GM12878 (cell line): ENCODE measurements at regions not wholly inside any gene's neighbourhood (a gene's known extent, or its start where the extent isn't known, plus 50 kb on each side); places are given as distances from the start of the nearest gene placed in this dataset.

ENCODE experiments used
- ATAC-seq: fragments of 200-7000 bp; cut with Tn5 transposase; 3 replicates; pipeline ENCODE4 v1.9.1; 2020; ENCODE audit warnings: mild to moderate bottlenecking, moderate library complexity
- BruUV-seq: library from RNA; stranded (reverse); fragments of 400-500 nt; replicated peaks from 2 replicates; lab custom pipeline; 2021; lab: Mats Ljungman, UMichigan
- CTCF ChIA-PET: fragments of 300-600 bp; sonication (Branson Sonifier 250); formaldehyde crosslinking; extraction: SDS; loops from one replicate; lab custom pipeline; 2021; ENCODE audit warnings: inconsistent platforms; lab: Yijun Ruan, JAX
- POLR2A ChIA-PET: fragments of 350-600 bp; formaldehyde crosslinking; extraction: SDS; loops from one replicate; lab custom pipeline; 2021; ENCODE audit warnings: inconsistent platforms; lab: Charles Lee
- RAD21 ChIA-PET: fragments of 300-600 bp; sonication (Branson Sonifier 250); formaldehyde crosslinking; loops from one replicate; lab custom pipeline; 2023; ENCODE audit warnings: antibody characterized with exemption; ENCODE audit not compliant: unreplicated experiment; lab: Charles Lee
- SMC1A ChIA-PET: fragments of 300-600 bp; sonication (Branson Sonifier 250); formaldehyde crosslinking; loops from one replicate; lab custom pipeline; 2023; ENCODE audit not compliant: unreplicated experiment, uncharacterized antibody; lab: Charles Lee
- DNase-seq: peaks from one replicate; pipeline ENCODE4 v3.0.0-alpha.2; 2011; ENCODE audit warnings: low read depth, low spot score
- FAIRE-seq: peaks from 3 replicates; lab custom pipeline; 2011; peaks lifted over from hg19 to GRCh38; lab: Jason Lieb, UNC
- H2AFZ ChIP-seq: 2 replicates; pipeline ENCODE4 v1.6.0; 2011; ENCODE audit warnings: low read depth, low read length, control low read depth; ENCODE audit not compliant: control insufficient read depth
- H3K27ac ChIP-seq: 2 replicates; pipeline ENCODE4 v1.5.1; 2011; ENCODE audit warnings: control low read depth; ENCODE audit not compliant: control insufficient read depth, insufficient read depth
- H3K27me3 ChIP-seq, 2 experiments: replicated peaks in 1 of 2; 2 replicates each; pipeline versions ENCODE4 v1.6.0 to v1.6.1; 2011; ENCODE audit warnings: low read length in 1 of 2; ENCODE audit not compliant: control insufficient read depth in 2 of 2, insufficient read depth in 2 of 2
- H3K36me3 ChIP-seq, 2 experiments: 2 replicates each; pipeline ENCODE4 v1.5.1; 2011; ENCODE audit warnings: low read length in 1 of 2; ENCODE audit not compliant: control insufficient read depth in 2 of 2, insufficient read depth in 2 of 2
- H3K4me1 ChIP-seq: 2 replicates; pipeline ENCODE4 v1.6.1; 2011; ENCODE audit warnings: mild to moderate bottlenecking, low read length, moderate library complexity, mixed read lengths; ENCODE audit not compliant: control insufficient read depth, insufficient read depth
- H3K4me2 ChIP-seq: 2 replicates; pipeline ENCODE4 v1.6.0; 2011; ENCODE audit warnings: control low read depth; ENCODE audit not compliant: control insufficient read depth, insufficient read depth
- H3K4me3 ChIP-seq: fragments of 200-600 bp; sonication (generic); 2 replicates; pipeline ENCODE4 v1.5.1; 2016
- H3K79me2 ChIP-seq: 2 replicates; pipeline ENCODE4 v1.6.0; 2011; ENCODE audit warnings: low read length; ENCODE audit not compliant: control insufficient read depth, insufficient read depth
- H3K9ac ChIP-seq: 2 replicates; pipeline ENCODE4 v1.8.0; 2011; ENCODE audit warnings: low read length, control low read depth, mixed read lengths; ENCODE audit not compliant: control insufficient read depth, insufficient read depth
- H3K9me3 ChIP-seq: replicated peaks from 3 replicates; pipeline ENCODE4 v1.5.1; 2011; ENCODE audit warnings: mild to moderate bottlenecking, low read length; ENCODE audit not compliant: control insufficient read depth, insufficient read depth
- H4K20me1 ChIP-seq: 2 replicates; pipeline ENCODE4 v1.6.0; 2011; ENCODE audit not compliant: control insufficient read depth, insufficient read depth
- CBFB ChIP-seq: IDR thresholded peaks from 2 replicates; pipeline ENCODE4 v1.6.1; 2016; ENCODE audit warnings: antibody characterized with exemption, low read depth
- GATAD2B ChIP-seq: fragments of 450-650 bp; conservative IDR thresholded peaks from 2 replicates; pipeline ENCODE4 v1.6.1; 2017; ENCODE audit warnings: low read depth, mild to moderate bottlenecking, moderate library complexity
- MTA2 ChIP-seq: fragments of 450-650 bp; IDR thresholded peaks from 2 replicates; pipeline ENCODE4 v1.6.1; 2016; ENCODE audit warnings: low read depth, mild to moderate bottlenecking, moderate library complexity
- NR2C2 ChIP-seq: IDR thresholded peaks from 2 replicates; pipeline ENCODE4 v1.6.1; 2011; ENCODE audit warnings: borderline replicate concordance, low read depth; ENCODE audit not compliant: control insufficient read depth, insufficient read length
- RFX5 ChIP-seq: IDR thresholded peaks from 2 replicates; pipeline ENCODE4 v1.6.1; 2011; ENCODE audit warnings: low read depth, low read length, improper control_type of control experiment
- WGBS: methylation state at CpG from one replicate; pipeline ENCODE4 v1.1.6; 2016; ENCODE audit warnings: low lambda C conversion rate; ENCODE audit not compliant: insufficient replicate concordance, insufficient coverage; ENCODE audit errors: missing lambda C conversion rate; 5-methylcytosine and 5-hydroxymethylcytosine counted together
- in situ Hi-C: fragments of 300-500 bp; cut with MboI; formaldehyde crosslinking; loops from 9 replicates; pipeline ENCODE4 v1.14.3; 2018; ENCODE audit warnings: mixed read lengths
- intact Hi-C: fragments of 100-400 bp; cut with micrococcal nuclease; formaldehyde crosslinking; loops from one replicate; pipeline ENCODE4 v1.14.2; 2022; ENCODE audit not compliant: unreplicated experiment
- TF ChIP-seq, protein P1 (sequence below): IDR thresholded peaks from 2 replicates; pipeline ENCODE4 v1.6.1; 2011; ENCODE audit warnings: borderline replicate concordance, low read depth, mild to moderate bottlenecking, moderate library complexity, mixed read lengths, low read length; ENCODE audit not compliant: insufficient read depth; ENCODE audit errors: extremely low read length
- TF ChIP-seq, protein P2 (sequence below): fragments of 450-650 bp; IDR thresholded peaks from 2 replicates; pipeline ENCODE4 v1.6.1; 2017; ENCODE audit warnings: mild to moderate bottlenecking, moderate library complexity

GRCh38 chr16:50955311-50955710 lies 195.8 kb downstream of the SALL1 start:
- Histone ChIP-seq H4K20me1 (no peaks in the 10 kb centered on the region), H3K27me3 (no peaks in the 10 kb centered on the region), H3K79me2 (no peaks in the 10 kb centered on the region), H3K27ac (no peak overlapping the region), H3K9ac (no peak overlapping the region), H3K4me3 (no peak overlapping the region), H3K9me3 (no peaks in the 10 kb centered on the region), H3K4me2 (no peak overlapping the region), H3K4me1 (no peaks in the 10 kb centered on the region), H3K36me3 (no peaks in the 10 kb centered on the region), H2AFZ (no peak overlapping the region)
- ChIA-PET RAD21 (no interaction called here), CTCF (interaction anchor here (1.2 kb wide), 1 partner anchor 9 kb away, joined by 3 read pairs; no protein-coding TSS in a partner anchor), POLR2A (no interaction called here), SMC1A (no interaction called here)
- WGBS, result 3% methylated on average over 2 of the region's 2 CpGs
- FAIRE-seq (no peak), ATAC-seq (no peak), DNase-seq (no peak)
- TF ChIP-seq CBFB, result no peak
- TF ChIP-seq, protein P1, sequence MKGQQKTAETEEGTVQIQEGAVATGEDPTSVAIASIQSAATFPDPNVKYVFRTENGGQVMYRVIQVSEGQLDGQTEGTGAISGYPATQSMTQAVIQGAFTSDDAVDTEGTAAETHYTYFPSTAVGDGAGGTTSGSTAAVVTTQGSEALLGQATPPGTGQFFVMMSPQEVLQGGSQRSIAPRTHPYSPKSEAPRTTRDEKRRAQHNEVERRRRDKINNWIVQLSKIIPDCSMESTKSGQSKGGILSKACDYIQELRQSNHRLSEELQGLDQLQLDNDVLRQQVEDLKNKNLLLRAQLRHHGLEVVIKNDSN, result no peak
- no peak for TF ChIP-seq GATAD2B
- TF ChIP-seq NR2C2, result no peak
- no peak for TF ChIP-seq MTA2
- no peak for TF ChIP-seq RFX5
- TF ChIP-seq, protein P2, sequence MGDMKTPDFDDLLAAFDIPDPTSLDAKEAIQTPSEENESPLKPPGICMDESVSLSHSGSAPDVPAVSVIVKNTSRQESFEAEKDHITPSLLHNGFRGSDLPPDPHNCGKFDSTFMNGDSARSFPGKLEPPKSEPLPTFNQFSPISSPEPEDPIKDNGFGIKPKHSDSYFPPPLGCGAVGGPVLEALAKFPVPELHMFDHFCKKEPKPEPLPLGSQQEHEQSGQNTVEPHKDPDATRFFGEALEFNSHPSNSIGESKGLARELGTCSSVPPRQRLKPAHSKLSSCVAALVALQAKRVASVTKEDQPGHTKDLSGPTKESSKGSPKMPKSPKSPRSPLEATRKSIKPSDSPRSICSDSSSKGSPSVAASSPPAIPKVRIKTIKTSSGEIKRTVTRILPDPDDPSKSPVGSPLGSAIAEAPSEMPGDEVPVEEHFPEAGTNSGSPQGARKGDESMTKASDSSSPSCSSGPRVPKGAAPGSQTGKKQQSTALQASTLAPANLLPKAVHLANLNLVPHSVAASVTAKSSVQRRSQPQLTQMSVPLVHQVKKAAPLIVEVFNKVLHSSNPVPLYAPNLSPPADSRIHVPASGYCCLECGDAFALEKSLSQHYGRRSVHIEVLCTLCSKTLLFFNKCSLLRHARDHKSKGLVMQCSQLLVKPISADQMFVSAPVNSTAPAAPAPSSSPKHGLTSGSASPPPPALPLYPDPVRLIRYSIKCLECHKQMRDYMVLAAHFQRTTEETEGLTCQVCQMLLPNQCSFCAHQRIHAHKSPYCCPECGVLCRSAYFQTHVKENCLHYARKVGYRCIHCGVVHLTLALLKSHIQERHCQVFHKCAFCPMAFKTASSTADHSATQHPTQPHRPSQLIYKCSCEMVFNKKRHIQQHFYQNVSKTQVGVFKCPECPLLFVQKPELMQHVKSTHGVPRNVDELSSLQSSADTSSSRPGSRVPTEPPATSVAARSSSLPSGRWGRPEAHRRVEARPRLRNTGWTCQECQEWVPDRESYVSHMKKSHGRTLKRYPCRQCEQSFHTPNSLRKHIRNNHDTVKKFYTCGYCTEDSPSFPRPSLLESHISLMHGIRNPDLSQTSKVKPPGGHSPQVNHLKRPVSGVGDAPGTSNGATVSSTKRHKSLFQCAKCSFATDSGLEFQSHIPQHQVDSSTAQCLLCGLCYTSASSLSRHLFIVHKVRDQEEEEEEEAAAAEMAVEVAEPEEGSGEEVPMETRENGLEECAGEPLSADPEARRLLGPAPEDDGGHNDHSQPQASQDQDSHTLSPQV, result no peak
- no TSS peak for BruUV-seq
- intact Hi-C loops, result no loop called here
- in situ Hi-C loops, result no loop called here
